ENCODE measurements at regions not wholly inside any gene's neighbourhood (a gene's known extent, or its start where the extent isn't known, plus 50 kb on each side); places are given as distances from the start of the nearest gene placed in this dataset.

DNA sequence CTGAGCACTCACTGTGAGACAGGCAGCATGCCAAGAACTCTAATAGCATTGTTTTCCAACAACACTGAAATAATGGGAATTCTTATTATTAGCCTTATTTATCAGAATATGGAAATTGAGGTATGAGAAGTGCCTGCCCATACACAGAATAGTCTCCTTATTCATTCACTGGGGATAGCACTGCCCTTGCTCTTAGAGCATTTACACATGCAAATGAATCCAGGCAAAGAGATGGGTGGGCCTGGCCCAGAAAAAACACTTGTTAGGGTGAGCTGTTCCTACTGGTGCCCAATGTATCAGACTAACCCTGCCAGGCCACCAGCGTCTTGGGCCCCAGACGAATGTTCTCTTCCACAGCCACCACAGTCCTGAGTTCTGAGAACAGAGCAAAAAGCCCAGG, 112.9 kb downstream of the TUBA3C start:
- no peak overlapping the region for H3K9ac ChIP-seq (ENCODE audit: extremely low read depth, low read length, poor library complexity, severe bottlenecking)
- H3K9me3 ChIP-seq (ENCODE audit: control insufficient read depth, low read length) = peaks cover 78% of the 10 kb centered on the region
- 38% methylated on average over 2 of the region's 2 CpGs; no CpG with 5 or more reads in 1 of the 2 experiments for WGBS, 2 experiments (ENCODE audit: insufficient coverage in 1 of 2, insufficient read length in 1 of 2)
- TF ChIP-seq, protein P1, sequence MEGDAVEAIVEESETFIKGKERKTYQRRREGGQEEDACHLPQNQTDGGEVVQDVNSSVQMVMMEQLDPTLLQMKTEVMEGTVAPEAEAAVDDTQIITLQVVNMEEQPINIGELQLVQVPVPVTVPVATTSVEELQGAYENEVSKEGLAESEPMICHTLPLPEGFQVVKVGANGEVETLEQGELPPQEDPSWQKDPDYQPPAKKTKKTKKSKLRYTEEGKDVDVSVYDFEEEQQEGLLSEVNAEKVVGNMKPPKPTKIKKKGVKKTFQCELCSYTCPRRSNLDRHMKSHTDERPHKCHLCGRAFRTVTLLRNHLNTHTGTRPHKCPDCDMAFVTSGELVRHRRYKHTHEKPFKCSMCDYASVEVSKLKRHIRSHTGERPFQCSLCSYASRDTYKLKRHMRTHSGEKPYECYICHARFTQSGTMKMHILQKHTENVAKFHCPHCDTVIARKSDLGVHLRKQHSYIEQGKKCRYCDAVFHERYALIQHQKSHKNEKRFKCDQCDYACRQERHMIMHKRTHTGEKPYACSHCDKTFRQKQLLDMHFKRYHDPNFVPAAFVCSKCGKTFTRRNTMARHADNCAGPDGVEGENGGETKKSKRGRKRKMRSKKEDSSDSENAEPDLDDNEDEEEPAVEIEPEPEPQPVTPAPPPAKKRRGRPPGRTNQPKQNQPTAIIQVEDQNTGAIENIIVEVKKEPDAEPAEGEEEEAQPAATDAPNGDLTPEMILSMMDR (conservative IDR thresholded peaks at IDR 0.05) = no peak
- no peak for DNase-seq
- H3K27me3 ChIP-seq (ENCODE audit: control insufficient read depth, insufficient read depth, low read length, poor library complexity, severe bottlenecking) = no peaks in the 10 kb centered on the region
- Mint-ChIP-seq H3K27ac (no peak overlapping the region), H3K36me3 (ENCODE audit: low read depth) (no peaks in the 10 kb centered on the region), H3K4me3 (no peak overlapping the region), H3K9me3 (peaks cover 76% of the 10 kb centered on the region), H3K4me1 (no peaks in the 10 kb centered on the region), H3K27me3 (ENCODE audit: insufficient read depth) (no peaks in the 10 kb centered on the region)
- no peaks in the 10 kb centered on the region for H3K36me3 ChIP-seq (ENCODE audit: control insufficient read depth, insufficient read depth, low read length)
- no peaks in the 10 kb centered on the region for H3K4me1 ChIP-seq (ENCODE audit: control insufficient read depth, insufficient read depth, low read length)
- H3K4me3 ChIP-seq (ENCODE audit: low read length) = no peak overlapping the region
- no peak overlapping the region for H3K27ac ChIP-seq (ENCODE audit: low read depth, low read length)

DNA sequence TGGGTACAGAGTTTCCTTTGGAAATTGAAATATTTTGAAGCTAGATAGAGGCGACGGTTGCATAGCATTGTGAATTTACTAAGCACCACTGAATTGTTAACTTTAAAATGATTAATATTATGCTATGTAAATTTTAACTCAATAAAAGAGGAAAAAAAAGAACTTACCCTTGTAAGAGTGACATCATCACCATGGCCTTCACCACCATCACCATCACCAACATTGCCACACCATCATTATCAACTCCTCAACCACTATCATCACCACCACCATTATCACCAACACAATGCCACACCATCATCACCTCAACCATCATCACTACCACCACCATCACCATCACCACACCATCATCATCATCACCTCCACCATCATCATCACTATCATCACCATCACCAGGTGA, 113.9 kb downstream of the TUBA3C start:
- WGBS, 2 experiments (ENCODE audit: insufficient coverage in 1 of 2, insufficient read length in 1 of 2) = no CpG with 5 or more reads among the region's 2 CpGs
- Mint-ChIP-seq H3K4me3 (no peak overlapping the region), H3K9me3 (peaks cover 76% of the 10 kb centered on the region), H3K27me3 (ENCODE audit: insufficient read depth) (no peaks in the 10 kb centered on the region), H3K4me1 (no peaks in the 10 kb centered on the region), H3K36me3 (ENCODE audit: low read depth) (no peaks in the 10 kb centered on the region), H3K27ac (no peak overlapping the region)
- no peak for DNase-seq
- Histone ChIP-seq H3K9me3 (ENCODE audit: control insufficient read depth, low read length) (peaks cover 85% of the 10 kb centered on the region), H3K4me3 (ENCODE audit: low read length) (no peak overlapping the region), H3K9ac (ENCODE audit: extremely low read depth, low read length, poor library complexity, severe bottlenecking) (no peak overlapping the region), H3K27me3 (ENCODE audit: control insufficient read depth, insufficient read depth, low read length, poor library complexity, severe bottlenecking) (no peaks in the 10 kb centered on the region), H3K27ac (ENCODE audit: low read depth, low read length) (no peak overlapping the region), H3K36me3 (ENCODE audit: control insufficient read depth, insufficient read depth, low read length) (no peaks in the 10 kb centered on the region), H3K4me1 (ENCODE audit: control insufficient read depth, insufficient read depth, low read length) (no peaks in the 10 kb centered on the region)
- TF ChIP-seq, protein P1 (conservative IDR thresholded peaks at IDR 0.05) = no peak

DNA sequence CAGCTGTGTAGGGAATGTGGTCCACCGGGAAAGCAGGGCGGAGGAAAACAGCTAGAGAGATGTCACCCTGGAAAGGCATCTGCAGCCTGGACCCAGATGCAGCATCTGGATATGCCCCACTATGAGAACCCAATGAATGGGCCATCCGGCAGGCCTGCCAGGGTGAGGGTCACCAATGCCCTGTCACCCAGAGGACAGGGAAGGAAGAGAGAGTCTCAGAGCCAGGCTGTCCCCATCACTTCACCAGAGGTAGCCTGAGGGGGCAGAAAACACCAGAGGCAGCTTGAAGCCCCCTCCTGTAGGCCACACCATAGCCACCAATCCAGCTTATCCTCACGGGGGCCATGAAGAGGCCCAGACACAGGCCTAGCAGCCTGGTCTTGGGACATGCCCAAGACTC, 118.8 kb downstream of the TUBA3C start:
- Mint-ChIP-seq H3K27me3 (ENCODE audit: insufficient read depth) (no peaks in the 10 kb centered on the region), H3K4me1 (no peaks in the 10 kb centered on the region), H3K27ac (no peak overlapping the region), H3K36me3 (ENCODE audit: low read depth) (no peaks in the 10 kb centered on the region), H3K9me3 (peaks cover 93% of the 10 kb centered on the region), H3K4me3 (no peak overlapping the region)
- H3K9ac ChIP-seq (ENCODE audit: extremely low read depth, low read length, poor library complexity, severe bottlenecking) = no peak overlapping the region
- no peak overlapping the region for H3K27ac ChIP-seq (ENCODE audit: low read depth, low read length)
- TF ChIP-seq, protein P1 (conservative IDR thresholded peaks at IDR 0.05) = no peak
- peaks cover 77% of the 10 kb centered on the region for H3K9me3 ChIP-seq (ENCODE audit: control insufficient read depth, low read length)
- H3K4me1 ChIP-seq (ENCODE audit: control insufficient read depth, insufficient read depth, low read length) = no peaks in the 10 kb centered on the region
- no peaks in the 10 kb centered on the region for H3K27me3 ChIP-seq (ENCODE audit: control insufficient read depth, insufficient read depth, low read length, poor library complexity, severe bottlenecking)
- no peaks in the 10 kb centered on the region for H3K36me3 ChIP-seq (ENCODE audit: control insufficient read depth, insufficient read depth, low read length)
- WGBS, 2 experiments (ENCODE audit: insufficient coverage in 1 of 2, insufficient read length in 1 of 2) = 70% methylated on average over 4 of the region's 4 CpGs; no CpG with 5 or more reads in 1 of the 2 experiments
- H3K4me3 ChIP-seq (ENCODE audit: low read length) = peak overlapping the region; percentile 23
- DNase-seq = no peak
